K562 (cell line): ENCODE measurements at regions not wholly inside any gene's neighbourhood (a gene's known extent, or its start where the extent isn't known, plus 50 kb on each side); places are given as distances from the start of the nearest gene placed in this dataset.

Experiments used
- ATAC-seq: fragments of 200-7000 bp; cut with Tn5 transposase; 3 replicates; pipeline ENCODE4 v1.9.1; 2020; ENCODE audit warnings: moderate library complexity
- BruUV-seq: library from RNA; stranded (reverse); fragments of 400-500 nt; replicated peaks from 2 replicates; lab custom pipeline; 2021; lab: Mats Ljungman, UMichigan
- CTCF ChIA-PET: fragments of 300-600 bp; formaldehyde crosslinking; extraction: SDS; loops from one replicate; lab custom pipeline; 2021; ENCODE audit warnings: low intra/inter-chr PET ratio; lab: Yijun Ruan, JAX
- POLR2A ChIA-PET: fragments of 300-600, 350-650 bp; sonication (Branson Sonifier 250); formaldehyde crosslinking; extraction: SDS; loops from one replicate; lab custom pipeline; 2021; ENCODE audit warnings: antibody characterized with exemption, inconsistent platforms; lab: Yijun Ruan, JAX
- DNase-seq, 4 experiments: peaks; one replicate each; pipeline versions ENCODE4 v3.0.0 to v3.0.0-alpha.2; 2011 to 2018; ENCODE audit warnings: low spot score in 3 of 4, mixed read lengths in 3 of 4; ENCODE audit errors: extremely low read depth in 1 of 4
- FAIRE-seq: peaks from 2 replicates; lab custom pipeline; 2011; peaks lifted over from hg19 to GRCh38; lab: Jason Lieb, UNC
- H2AFZ ChIP-seq: 2 replicates; pipeline ENCODE4 v1.6.0; 2011; ENCODE audit warnings: low read depth, low read length, control low read depth, inconsistent platforms
- H3K27ac ChIP-seq: fragments of 200-600 bp; 3 replicates; pipeline ENCODE4 v1.8.0; 2011; ENCODE audit warnings: low read depth, mild to moderate bottlenecking, control low read depth, inconsistent platforms, low read length, moderate library complexity, mixed read lengths; ENCODE audit errors: extremely low read depth
- H3K27me3 ChIP-seq, 2 experiments: fragments of 300-600 bp in 1 of 2; 2 replicates in 1 of 2; 3 replicates in 1 of 2; pipeline versions ENCODE4 v1.6.0 to v1.8.0; 2011; ENCODE audit warnings: inconsistent platforms in 2 of 2, low read length in 2 of 2, mild to moderate bottlenecking in 1 of 2, mixed read lengths in 1 of 2, moderate library complexity in 1 of 2; ENCODE audit not compliant: control insufficient read depth in 2 of 2, insufficient read depth in 2 of 2
- H3K36me3 ChIP-seq: fragments of 300-600 bp; 3 replicates; pipeline ENCODE4 v1.8.0; 2011; ENCODE audit warnings: mild to moderate bottlenecking, low read length, inconsistent platforms; ENCODE audit not compliant: control insufficient read depth, insufficient read depth
- H3K4me1 ChIP-seq, 2 experiments: fragments of 200-600 bp in 1 of 2; replicated peaks in 1 of 2; 2 replicates in 1 of 2; 3 replicates in 1 of 2; pipeline versions ENCODE4 v1.5.1 to v1.8.0; 2011; ENCODE audit warnings: inconsistent platforms in 2 of 2, low read length in 2 of 2, mild to moderate bottlenecking in 1 of 2, mixed read lengths in 1 of 2, moderate library complexity in 1 of 2; ENCODE audit not compliant: control insufficient read depth in 2 of 2, insufficient read depth in 2 of 2
- H3K4me2 ChIP-seq: 2 replicates; pipeline ENCODE4 v1.6.1; 2011; ENCODE audit warnings: low read length, control low read depth, inconsistent platforms, mixed read lengths; ENCODE audit not compliant: insufficient read depth
- H3K4me3 ChIP-seq: fragments of 200-600 bp; sonication (generic), shearing (Covaris generic); 2 replicates; pipeline ENCODE4 v1.5.1; 2016; ENCODE audit warnings: control low read depth, inconsistent platforms
- H3K79me2 ChIP-seq: fragments of 200-600 bp; 3 replicates; pipeline ENCODE4 v1.8.0; 2011; ENCODE audit warnings: low read length, inconsistent platforms; ENCODE audit not compliant: control insufficient read depth, insufficient read depth
- H3K9ac ChIP-seq, 2 experiments: 2 replicates each; pipeline versions ENCODE4 v1.6.0 to v1.6.1; 2011; ENCODE audit warnings: low read depth in 2 of 2, low read length in 2 of 2, control low read depth in 1 of 2, inconsistent platforms in 1 of 2, mild to moderate bottlenecking in 1 of 2, mixed read lengths in 1 of 2; ENCODE audit not compliant: insufficient read depth in 1 of 2
- H3K9me1 ChIP-seq: one replicate; pipeline ENCODE4 v1.6.0; 2011; ENCODE audit warnings: inconsistent platforms, mild to moderate bottlenecking, low read length, moderate library complexity; ENCODE audit not compliant: control insufficient read depth, insufficient read depth
- H3K9me3 ChIP-seq: replicated peaks from 2 replicates; pipeline ENCODE4 v1.5.1; 2011; ENCODE audit warnings: low read depth, low read length, inconsistent platforms; ENCODE audit not compliant: control insufficient read depth, insufficient read depth
- H4K20me1 ChIP-seq: replicated peaks from 2 replicates; pipeline ENCODE4 v1.6.1; 2011; ENCODE audit warnings: low read length, inconsistent platforms, mixed read lengths; ENCODE audit not compliant: control insufficient read depth, insufficient read depth
- ASH1L ChIP-seq: fragments of 450-650 bp; IDR thresholded peaks from 2 replicates; pipeline ENCODE4 v1.6.1; 2018; ENCODE audit warnings: borderline replicate concordance, mild to moderate bottlenecking, low read depth; ENCODE audit not compliant: partially characterized antibody
- BRD4 ChIP-seq: fragments of 200-600 bp; sonication (generic); IDR thresholded peaks from 2 replicates; pipeline ENCODE4 v1.6.1; 2017; ENCODE audit warnings: inconsistent platforms
- RAD21 ChIP-seq, 2 experiments: fragments of 250-450 bp in 1 of 2; fragments of 450-650 bp in 1 of 2; sonication (Bioruptor Pico) in 1 of 2; formaldehyde crosslinking in 1 of 2; IDR thresholded peaks in 1 of 2; conservative IDR thresholded peaks in 1 of 2; 2 replicates each; pipeline versions ENCODE4 v1.4.0 to v1.8.0; 2020 to 2022; ENCODE audit warnings: mild to moderate bottlenecking in 2 of 2, moderate library complexity in 1 of 2
- SNAPC5 ChIP-seq: fragments of 250-450 bp; sonication (Bioruptor Pico); IDR thresholded peaks from 2 replicates; pipeline ENCODE4 v1.8.0; 2021; ENCODE audit warnings: moderate library complexity, mild to moderate bottlenecking, inconsistent platforms
- ZNF407 ChIP-seq: fragments of 450-650 bp; IDR thresholded peaks from 2 replicates; pipeline ENCODE4 v1.6.1; 2016; ENCODE audit warnings: low read depth
- ZNF609 ChIP-seq: sonication (generic); formaldehyde crosslinking; IDR thresholded peaks from 2 replicates; pipeline ENCODE4 v1.8.1; 2023; ENCODE audit warnings: missing genetic modification reagents, mild to moderate bottlenecking, borderline replicate concordance
- ZNF764 ChIP-seq: fragments of 250-450 bp; sonication (Bioruptor Pico); IDR thresholded peaks from 2 replicates; pipeline ENCODE4 v1.4.0; 2020; ENCODE audit warnings: low read depth, mild to moderate bottlenecking, moderate library complexity
- WGBS: fragments of 100-300 bp; shearing (Covaris generic); methylation state at CpG from one replicate; pipeline ENCODE4 v1.1.6; 2016; ENCODE audit warnings: low coverage, mixed read lengths; ENCODE audit not compliant: insufficient coverage; ENCODE audit errors: missing lambda C conversion rate; 5-methylcytosine and 5-hydroxymethylcytosine counted together
- in situ Hi-C: fragments of 300-500 bp; cut with MboI; formaldehyde crosslinking; loops from 4 replicates; pipeline ENCODE4 v1.15.0; 2018; ENCODE audit warnings: inconsistent platforms, mixed read lengths
- intact Hi-C: fragments of 100-400 bp; cut with micrococcal nuclease; formaldehyde crosslinking; loops from 2 replicates; pipeline ENCODE4 v1.14.2; 2022

GRCh38 chr5:160923411-160923810 is 71.4 kb upstream of the ATP10B start:
- Histone ChIP-seq H3K4me3 (no peak overlapping the region), H2AFZ (no peak overlapping the region), H3K9me3 (no peaks in the 10 kb centered on the region), H3K9me1 (no peaks in the 10 kb centered on the region), H3K27me3 (no peaks in the 10 kb centered on the region), H3K36me3 (no peaks in the 10 kb centered on the region), H3K4me1 (no peaks in the 10 kb centered on the region), H4K20me1 (no peaks in the 10 kb centered on the region), H3K79me2 (no peaks in the 10 kb centered on the region), H3K27ac (no peak overlapping the region), H3K4me2 (no peak overlapping the region), H3K9ac (no peak overlapping the region)
- BruUV-seq, result no TSS peak
- in situ Hi-C loops (no loop called here), intact Hi-C loops (no loop called here)
- FAIRE-seq, result no peak
- no peak for DNase-seq
- POLR2A ChIA-PET, result no interaction called here
- TF ChIP-seq ZNF609 (CRISPR knock-in tag) (no peak), ASH1L (no peak), ZNF407 (no peak), RAD21 (CRISPR knock-in tag; conservative IDR thresholded peaks at IDR 0.05 in 1 of 2, IDR thresholded peaks at IDR 0.05 in 1 of 2) (no peak), BRD4 (no peak), SNAPC5 (CRISPR knock-in tag) (no peak), ZNF764 (CRISPR knock-in tag) (no peak)
- TF ChIP-seq, all 486 proteins: peak for 0
- CTCF ChIA-PET, result no interaction called here
- no peak for ATAC-seq
- 1% methylated on average over 7 of the region's 7 CpGs for WGBS
